Epithelial cell of proximal tubule (primary cell): ENCODE measurements at regions not wholly inside any gene's neighbourhood (a gene's known extent, or its start where the extent isn't known, plus 50 kb on each side); places are given as distances from the start of the nearest gene placed in this dataset.

ENCODE experiments used
- DNase-seq: peaks from one replicate; pipeline ENCODE4 v3.0.0-alpha.2; 2011; ENCODE audit warnings: low read depth
- H3K4me3 ChIP-seq: 2 replicates; pipeline ENCODE4 v1.5.1; 2011; ENCODE audit warnings: low read depth, mild to moderate bottlenecking, low read length
- CTCF ChIP-seq: conservative IDR thresholded peaks from 2 replicates; pipeline ENCODE4 v1.5.1; 2012; ENCODE audit warnings: low read depth, mild to moderate bottlenecking, low read length

DNA sequence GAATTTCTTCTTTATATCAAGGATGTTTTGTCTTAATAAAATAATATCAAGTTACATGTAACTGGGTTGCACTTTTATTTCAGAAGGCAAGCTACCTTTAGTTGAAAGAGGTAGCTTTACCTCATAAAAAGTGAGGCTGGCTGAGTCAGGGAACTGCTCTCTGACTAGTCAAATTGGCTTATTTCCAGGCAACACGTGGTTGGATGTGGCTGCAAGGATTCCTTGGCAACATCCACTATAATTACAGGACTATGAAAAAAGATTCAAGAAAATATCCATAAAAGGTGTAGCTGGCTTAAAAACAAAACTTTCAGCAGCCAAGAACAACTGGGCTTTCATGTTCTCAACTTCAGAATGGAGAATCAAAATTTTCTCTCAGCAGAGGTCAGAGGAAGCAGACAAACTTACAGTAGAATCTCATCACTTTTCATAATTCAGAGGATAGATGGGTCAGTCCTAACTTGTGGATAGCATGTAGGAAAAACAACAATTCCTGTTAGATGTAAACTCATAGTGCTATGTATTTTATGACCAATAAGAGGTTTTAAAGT lies 779.1 kb downstream of the MECOM start:
- no peak overlapping the region for H3K4me3 ChIP-seq
- no peak for TF ChIP-seq CTCF
- peak; percentile 70 for DNase-seq

DNA sequence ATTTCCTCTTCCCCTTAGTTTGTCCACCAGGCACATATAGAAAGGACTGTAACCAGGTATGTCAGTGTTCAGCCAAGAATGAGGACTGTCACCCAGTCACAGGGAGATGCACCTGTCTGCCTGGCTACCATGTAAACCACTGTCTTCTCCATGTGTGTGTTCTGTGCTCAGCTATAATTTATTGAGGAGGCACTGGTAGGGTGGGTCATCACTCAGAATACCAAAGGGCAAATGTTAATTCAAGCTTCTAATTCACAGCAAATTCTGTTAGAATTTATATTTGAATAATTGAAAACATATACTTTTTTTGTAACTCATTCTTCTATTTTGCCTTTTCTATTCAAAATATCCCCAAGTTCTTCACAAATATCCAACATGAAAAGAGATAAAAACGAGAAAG lies 780.4 kb downstream of the MECOM start:
- no peak for TF ChIP-seq CTCF
- no peak for DNase-seq
- no peak overlapping the region for H3K4me3 ChIP-seq

- DNase-seq: no peak
- TF ChIP-seq CTCF: no peak
- no peak overlapping the region for H3K4me3 ChIP-seq
These were observed 781.7 kb downstream of the MECOM start for GRCh38 chr3:168881804-168882203.

- no peak overlapping the region for H3K4me3 ChIP-seq
- DNase-seq: no peak
- no peak for TF ChIP-seq CTCF
These were observed 782.9 kb upstream of the GOLIM4 start for GRCh38 chr3:168878655-168879054.

DNA sequence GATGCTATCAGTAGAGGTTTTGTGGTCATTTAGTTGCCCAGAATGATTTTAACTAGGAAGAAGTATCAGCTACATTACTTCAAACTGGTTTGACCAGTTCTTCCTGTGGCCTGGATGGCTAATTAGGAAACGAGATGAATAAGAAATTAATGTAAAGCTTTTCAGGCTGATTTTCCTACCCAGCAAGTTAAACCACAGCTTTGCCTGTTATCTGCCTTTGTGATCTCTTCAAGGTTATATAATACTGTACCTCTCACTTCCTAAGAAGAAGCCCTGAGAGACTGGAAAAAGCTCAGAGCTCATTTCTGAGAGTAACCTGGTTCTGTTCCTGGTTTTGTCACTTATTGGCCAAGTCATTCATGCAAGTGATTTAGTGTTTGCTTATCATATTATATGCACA lies 782.2 kb upstream of the GOLIM4 start:
- DNase-seq: no peak
- no peak for TF ChIP-seq CTCF
- no peak overlapping the region for H3K4me3 ChIP-seq

DNA sequence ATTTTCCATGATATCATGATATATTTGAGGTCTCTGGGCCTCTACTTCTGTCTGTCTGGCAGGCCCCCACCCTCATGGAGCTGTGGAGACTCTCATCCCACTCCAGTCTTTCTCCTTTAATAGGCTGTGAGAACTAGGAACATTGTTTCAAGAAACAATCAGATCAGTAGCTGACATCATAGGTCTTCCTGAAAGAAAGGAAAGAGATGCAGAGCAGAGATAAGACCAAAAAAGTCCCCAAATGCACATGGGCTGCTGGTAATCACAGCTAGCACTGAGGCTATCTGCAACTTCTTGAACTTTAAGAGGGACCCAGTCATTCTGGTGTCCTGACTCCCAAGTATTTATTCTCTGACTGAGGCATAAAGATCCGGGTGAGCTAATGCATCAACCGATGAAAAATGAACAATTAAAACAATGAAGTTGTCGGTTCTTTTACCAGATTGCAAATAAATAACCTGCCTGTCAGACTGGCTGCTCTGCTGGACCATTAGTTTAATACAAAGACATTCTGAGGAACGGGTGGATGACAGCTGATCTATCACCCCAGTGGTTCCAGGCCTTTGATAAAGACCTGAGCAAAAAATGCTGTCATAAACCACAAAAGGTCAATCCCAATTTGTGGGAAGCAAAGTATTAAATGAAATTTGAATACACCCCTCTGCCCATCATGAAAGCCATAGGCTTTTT lies 780.8 kb upstream of the GOLIM4 start:
- no peak for DNase-seq
- TF ChIP-seq CTCF: no peak
- H3K4me3 ChIP-seq: no peak overlapping the region

GRCh38 chr3:168872826-168873225 lies 777.1 kb upstream of the GOLIM4 start:
- no peak for TF ChIP-seq CTCF
- H3K4me3 ChIP-seq: no peak overlapping the region
- no peak for DNase-seq
